Lower leg skin (tissue), 3 donors: ENCODE measurements at regions not wholly inside any gene's neighbourhood (a gene's known extent, or its start where the extent isn't known, plus 50 kb on each side); places are given as distances from the start of the nearest gene placed in this dataset.

ENCODE experiments used
- POLR2A ChIP-seq, 2 donors: fragments of 450-650 bp; IDR thresholded peaks; one replicate each; pipeline ENCODE4 v1.6.1; 2016 to 2017; ENCODE audit warnings: antibody characterized with exemption in 2 of 2, mild to moderate bottlenecking in 1 of 2, moderate library complexity in 1 of 2
- TF ChIP-seq, protein P1 (sequence below), 3 donors: fragments of 450-650 bp; IDR thresholded peaks; one replicate each; pipeline ENCODE4 v1.5.1; 2016; ENCODE audit warnings: antibody characterized with exemption in 3 of 3, mild to moderate bottlenecking in 3 of 3, moderate library complexity in 2 of 3

- TF ChIP-seq, protein P1, sequence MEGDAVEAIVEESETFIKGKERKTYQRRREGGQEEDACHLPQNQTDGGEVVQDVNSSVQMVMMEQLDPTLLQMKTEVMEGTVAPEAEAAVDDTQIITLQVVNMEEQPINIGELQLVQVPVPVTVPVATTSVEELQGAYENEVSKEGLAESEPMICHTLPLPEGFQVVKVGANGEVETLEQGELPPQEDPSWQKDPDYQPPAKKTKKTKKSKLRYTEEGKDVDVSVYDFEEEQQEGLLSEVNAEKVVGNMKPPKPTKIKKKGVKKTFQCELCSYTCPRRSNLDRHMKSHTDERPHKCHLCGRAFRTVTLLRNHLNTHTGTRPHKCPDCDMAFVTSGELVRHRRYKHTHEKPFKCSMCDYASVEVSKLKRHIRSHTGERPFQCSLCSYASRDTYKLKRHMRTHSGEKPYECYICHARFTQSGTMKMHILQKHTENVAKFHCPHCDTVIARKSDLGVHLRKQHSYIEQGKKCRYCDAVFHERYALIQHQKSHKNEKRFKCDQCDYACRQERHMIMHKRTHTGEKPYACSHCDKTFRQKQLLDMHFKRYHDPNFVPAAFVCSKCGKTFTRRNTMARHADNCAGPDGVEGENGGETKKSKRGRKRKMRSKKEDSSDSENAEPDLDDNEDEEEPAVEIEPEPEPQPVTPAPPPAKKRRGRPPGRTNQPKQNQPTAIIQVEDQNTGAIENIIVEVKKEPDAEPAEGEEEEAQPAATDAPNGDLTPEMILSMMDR (IDR thresholded peaks at IDR 0.05), result no peak
- no peak for TF ChIP-seq POLR2A (IDR thresholded peaks at IDR 0.05)
These were observed 321.7 kb downstream of the ZNF621 start for GRCh38 chr3:40846451-40846850.
